ENCODE measurements at regions not wholly inside any gene's neighbourhood (a gene's known extent, or its start where the extent isn't known, plus 50 kb on each side); places are given as distances from the start of the nearest gene placed in this dataset.

DNA sequence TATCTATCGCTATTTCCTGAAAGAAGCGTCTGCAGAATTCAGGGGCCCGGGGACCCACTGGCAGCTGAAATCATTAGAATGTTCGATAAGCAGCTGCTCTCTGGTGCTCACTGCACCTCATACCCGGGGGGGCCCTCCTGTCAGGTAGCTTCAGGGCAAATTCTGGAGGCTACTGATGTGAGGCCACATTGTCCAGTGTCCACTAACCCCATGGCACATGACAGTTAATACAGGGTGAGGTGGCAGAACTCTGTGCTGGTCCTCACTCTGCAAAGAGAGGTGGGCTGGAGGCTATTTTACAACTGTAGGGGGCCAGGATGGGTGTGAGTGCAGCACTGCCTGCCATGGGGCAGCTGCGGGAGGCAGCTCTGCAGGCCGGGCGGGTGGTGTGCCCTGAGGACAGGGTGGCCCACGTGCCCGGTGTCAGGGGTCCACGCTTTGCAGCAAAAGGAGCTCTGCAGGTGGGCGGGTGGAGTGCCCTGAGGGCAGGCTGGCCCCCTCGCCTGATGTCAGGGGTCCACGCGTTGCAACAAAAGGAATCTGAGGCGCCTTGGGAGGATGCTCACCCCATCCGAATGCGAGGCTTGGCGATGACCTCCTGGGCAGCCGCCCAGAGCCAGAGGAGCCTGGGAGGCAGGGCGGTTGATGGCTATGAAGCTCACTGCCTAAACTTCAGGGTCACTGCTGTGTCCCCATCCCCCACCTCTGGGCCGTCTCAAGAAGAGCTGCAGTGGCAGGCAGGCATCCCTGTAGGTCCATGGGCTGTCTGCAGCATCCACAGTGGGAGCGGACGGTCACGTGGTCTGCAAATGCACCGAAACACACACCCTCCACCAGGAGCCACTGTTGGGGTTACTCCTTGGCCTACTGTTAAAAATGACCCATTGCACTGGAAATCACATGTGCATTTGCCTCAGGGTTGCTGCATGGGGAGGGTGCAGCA lies 207.0 kb upstream of the SALL3 start:
- DNase-seq (ENCODE audit: low read depth): no peak

DNA sequence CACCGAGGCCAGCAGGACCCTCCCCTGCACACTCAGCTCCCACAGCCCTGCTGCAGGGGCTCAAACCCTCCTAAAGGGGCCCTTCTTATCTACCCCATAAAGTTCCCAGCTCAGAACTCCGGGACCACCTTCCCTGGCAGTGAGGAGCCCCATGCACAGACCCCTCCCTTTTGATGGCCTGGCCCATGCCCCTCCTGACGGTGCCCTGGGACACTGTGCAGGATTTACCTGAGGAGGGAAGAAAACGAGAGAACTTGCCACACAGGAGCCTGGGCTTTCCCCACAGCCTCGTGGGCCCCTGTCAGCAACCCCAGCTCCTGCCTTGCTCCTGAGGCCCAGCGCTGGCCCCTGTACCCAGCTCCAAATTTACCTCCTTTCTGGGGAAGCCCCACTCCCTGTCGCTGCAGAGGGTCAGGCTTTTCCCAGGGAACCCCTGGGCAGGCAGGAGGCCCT lies 206.3 kb upstream of the SALL3 start:
- no peak for DNase-seq (ENCODE audit: low read depth)

DNA sequence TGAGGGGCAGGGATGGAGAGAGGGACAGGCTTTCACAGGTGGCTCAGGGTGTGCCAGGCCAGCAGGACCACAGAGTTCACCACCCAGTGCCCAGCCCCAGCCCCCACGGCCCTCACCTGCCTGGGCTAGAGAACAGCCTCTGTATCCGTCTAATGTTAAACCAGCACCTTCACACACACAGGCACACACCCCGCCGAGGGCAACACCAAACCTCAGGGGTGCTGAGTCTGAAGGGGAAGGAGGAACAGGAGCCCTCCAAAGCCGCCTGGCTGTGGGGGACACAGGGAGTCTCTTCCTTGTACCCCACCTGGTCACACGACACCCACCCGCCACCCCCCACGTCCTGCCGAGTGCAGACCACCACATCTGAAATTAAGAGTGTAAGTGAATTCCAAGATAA lies 205.8 kb upstream of the SALL3 start:
- DNase-seq (ENCODE audit: low read depth): no peak

DNA sequence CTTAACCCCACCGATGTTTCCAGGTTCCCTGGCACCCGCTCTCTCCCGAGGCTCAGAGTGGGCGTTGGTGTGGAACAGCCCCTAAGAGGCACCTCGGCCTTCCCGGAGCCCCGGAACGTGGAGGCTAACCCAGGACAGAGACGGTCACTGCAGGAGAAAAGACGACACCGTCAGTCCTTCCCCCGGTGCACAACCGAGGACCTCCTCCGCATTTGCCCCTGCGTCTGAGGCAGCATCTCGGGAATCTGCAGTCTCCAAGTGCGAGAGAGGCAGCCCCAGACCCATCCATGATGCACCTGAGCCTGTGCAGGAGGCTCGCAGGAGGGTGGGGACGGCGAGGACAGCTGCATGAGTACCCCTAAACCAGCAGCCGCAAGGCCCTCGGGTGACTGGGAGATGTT lies 204.9 kb upstream of the SALL3 start:
- DNase-seq (ENCODE audit: low read depth): no peak

DNA sequence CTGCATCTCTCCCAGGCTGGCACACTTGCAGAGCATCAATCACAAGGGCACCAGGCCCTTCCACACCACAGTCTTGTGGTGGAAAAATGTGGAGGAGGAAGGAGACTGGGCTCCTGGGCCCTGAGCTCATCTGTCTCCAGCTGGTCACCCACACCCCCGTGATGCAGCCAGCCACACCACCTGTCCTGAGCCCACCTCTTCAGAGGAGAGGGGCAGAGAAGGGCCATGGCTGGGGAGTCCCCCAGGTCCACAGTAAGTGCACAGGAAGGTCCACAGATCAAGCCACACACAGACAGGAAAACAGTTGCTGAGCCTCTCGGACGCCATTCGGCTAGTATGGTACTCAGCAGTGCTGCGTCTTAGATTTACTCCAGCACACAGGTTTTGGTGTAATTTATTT lies 203.5 kb upstream of the SALL3 start:
- DNase-seq (ENCODE audit: low read depth): no peak

DNA sequence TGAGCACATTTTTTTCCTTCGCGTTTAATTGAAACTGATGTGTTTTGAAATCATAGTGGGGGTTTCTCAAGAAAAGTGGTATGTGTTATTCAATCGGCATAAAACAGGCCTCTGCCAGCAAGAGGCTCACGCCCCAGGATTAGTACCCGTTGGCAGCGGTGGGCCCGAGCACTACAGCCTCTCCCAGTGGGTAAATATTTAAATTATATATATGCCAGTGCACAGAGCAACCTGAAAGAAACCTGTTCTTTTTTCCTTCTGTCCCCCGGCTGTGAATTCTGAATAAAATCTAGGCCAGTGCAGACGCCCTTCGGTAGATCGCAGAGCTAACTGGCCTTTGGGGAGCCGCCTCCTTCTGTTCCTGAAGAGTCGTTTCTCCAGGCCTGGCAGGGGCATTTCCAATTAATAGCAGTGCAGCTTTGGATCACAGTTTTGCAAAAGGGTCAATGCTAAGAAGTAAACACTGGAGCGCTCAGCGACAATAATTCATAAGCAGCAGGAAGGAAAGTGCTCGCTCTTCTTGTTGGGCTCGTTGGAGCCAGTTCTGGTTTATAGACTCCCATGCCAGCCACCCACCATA lies 202.8 kb upstream of the SALL3 start:
- DNase-seq (ENCODE audit: low read depth): no peak

DNA sequence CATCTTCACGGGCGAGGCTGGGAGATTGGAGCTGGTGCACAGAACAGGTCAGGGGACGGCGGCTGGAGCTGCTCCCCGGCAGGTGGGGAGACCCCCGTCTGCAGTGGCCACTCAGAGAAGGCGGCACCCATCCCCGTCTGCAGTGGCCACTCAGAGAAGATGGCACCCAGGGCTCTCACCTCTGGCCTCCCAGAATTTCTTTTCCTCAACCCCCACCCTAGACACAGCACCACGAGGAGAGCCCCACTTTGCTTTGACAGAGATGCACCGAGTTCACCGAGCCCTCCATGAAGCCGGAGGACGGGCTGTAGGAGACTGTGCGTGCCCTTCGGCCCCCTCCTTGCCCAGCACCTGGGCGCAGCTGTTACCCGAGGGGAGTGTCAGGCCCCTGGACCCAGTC lies 201.6 kb upstream of the SALL3 start:
- DNase-seq (ENCODE audit: low read depth): no peak

DNA sequence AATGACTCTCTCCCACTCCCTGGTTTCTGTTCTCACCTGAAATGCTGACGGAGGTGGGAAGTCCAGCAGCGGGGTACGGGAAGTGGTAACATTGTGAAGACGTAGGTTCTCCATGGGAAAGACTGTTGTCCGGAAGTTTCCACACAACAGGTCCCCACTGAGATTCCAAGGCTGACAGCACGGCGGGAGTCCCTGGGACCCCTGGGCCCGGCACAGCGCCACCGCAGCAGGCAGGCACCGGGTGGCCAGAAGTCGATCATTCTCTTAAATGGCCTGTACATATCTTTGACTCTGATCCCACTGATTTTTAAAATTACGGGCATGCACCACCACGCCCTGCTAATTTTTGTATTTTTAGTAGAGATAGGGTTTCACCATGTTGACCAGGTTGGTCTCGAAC lies 201.0 kb upstream of the SALL3 start:
- no peak for DNase-seq (ENCODE audit: low read depth)

DNA sequence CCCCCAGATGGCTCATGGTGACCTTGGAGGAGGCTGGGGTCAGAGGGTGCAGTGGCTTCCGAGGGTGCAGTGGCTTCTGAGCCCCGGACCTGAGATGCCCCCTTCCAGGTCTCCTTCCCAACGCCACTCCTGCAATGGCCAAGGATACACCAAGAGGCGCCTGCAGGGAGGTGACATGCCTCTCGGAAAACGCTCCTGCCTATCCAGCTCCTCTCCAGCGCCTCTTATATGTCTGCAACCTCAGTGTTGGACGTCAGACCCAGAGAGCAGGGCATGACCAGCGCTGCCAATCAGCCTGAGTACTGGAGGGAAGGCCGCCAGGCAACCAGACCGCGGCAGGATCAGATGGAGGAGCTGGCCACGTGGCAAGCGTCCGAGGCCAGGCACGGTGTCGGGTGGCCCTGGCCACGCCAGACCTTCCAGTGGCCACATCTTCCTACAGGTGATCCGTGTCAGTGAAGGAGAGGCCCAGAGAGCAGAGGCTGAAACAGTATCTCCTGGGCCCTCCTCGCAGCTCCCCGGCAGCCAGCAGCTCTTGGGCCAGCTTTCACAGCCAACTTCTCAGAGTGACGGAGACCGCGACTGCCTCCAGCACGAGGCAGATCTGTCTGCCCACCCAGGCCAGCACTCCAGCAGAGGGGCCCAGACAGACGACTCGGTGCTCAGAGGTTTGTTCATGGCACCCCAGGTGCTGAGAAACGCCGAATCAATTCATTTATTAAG lies 199.5 kb upstream of the SALL3 start:
- no peak for DNase-seq (ENCODE audit: low read depth)

DNA sequence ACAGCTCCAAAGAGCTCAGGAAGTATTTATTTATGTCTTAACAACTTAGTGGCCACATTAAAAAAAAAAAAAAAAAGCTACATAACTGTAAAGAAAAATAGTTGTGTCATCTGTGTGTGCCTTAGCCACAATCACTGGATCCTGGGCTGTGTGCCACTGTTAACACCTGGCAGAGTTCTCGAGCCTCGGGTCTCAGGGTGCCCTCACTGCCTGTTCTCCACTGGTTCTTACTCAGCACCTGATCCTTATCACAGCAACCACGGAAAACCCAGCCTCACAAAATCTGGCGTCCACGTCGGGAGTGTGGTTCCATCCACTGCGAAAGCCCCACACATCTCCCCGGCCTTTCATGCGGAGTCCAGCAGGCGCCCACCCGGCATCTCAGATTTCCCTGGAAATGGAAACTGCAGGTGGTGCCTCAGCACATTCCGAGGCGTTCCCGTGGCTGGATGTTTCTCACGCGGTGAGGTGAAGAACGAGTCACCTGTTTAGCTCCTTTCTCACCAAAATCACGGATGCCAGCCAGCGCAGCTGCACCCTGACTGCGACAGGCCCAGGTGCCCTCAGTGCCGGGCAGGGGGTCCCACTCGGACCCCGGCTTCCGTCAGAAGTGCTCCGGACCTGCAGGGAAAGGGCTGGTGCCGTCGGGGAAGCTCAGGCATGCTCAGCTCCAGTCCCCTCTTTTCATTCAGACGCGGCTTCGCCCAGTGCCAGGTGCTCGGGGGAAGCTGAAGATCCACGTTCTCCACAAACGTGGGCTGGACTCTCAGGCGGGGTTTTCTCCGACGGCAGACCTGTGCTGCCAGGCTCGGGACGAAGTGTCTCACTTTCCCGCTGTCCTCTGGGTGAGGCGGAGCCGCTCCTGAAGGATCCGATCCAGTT lies 198.7 kb upstream of the SALL3 start:
- DNase-seq (ENCODE audit: low read depth): no peak

DNA sequence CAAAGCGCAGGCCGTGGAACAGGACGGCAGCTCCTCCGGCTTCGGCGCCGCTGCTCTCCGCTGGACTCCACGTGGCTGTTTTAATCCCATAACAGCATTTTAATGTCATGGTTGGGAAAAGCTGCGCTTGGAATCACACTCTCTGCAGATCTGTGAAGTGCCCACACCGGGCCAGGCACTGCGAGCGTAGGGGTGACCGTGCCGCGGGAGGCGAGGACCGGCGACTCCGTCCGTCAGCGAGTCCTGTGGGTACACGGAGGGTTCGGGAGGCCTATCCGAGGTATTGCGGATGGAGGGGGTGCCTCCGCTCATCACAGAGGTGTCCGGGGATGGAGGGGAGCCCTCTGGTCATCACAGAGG lies 198.0 kb upstream of the SALL3 start:
- DNase-seq (ENCODE audit: low read depth): no peak

DNA sequence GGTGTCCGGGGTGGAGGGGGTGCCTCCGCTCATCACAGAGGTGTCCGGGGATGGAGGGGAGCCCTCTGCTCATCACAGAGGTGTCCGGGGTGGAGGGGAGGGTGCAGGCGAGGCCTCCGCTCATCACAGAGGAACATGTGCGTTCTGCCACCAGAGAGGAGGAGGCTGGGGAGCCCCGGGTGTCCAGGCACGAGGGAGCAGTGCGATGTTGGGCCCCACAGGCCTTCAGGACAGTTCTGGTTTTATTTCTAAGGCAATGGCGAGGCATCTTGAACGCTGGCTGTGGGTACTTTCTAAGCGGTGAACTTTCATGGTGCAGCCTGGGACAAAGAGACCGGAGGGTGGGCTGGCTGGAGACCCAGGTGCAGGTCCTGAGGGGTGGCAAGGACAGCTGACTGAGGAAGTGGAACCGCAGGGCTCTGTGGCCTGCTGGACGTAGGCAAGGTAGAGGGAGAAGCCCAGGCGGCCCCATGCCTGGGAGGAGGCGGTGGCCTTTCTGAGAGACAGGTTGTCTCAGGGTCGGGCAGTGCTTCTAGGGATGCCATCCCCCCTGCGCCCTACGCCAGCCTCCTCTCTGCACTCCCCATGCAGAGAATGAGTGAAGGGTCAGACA lies 196.6 kb upstream of the SALL3 start:
- no peak for DNase-seq (ENCODE audit: low read depth)

DNA sequence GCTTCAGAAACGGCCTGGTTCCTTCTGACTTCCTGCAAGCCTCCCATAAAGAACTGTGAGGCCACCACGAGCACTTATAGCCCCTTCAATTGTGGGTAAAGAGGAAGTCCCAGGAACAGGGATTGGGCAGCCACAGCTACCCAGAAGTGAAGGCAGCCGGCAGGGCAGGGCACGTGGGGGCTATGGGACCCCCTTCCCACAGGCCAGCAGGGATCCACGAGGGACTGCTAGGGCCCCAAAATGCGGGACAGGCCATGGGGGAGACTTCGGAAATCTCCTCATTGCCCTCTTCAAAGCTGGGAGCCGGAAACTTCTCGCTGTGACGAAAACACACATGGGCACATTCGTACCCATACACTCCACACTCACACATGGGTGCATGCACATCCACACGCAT lies 196.1 kb upstream of the SALL3 start:
- DNase-seq (ENCODE audit: low read depth): no peak

DNA sequence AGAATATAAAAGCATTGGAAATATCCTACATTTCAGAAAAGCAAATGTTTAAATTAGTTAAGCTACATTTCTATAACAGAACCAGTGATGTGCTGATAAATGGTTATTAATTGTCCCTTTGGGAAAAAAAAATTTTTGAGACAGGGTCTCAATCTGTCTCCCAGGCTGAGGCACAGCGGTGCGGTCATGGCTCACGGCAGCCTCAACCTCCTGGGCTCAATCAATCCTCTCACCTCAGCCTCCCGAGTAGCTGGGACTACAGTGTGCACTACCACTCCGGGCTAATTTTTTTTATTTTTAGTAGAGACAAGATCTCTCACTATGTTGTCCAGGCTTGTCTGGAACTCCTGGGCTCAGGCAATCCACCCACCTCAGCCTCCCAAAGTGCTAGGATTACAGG lies 194.8 kb upstream of the SALL3 start:
- DNase-seq (ENCODE audit: low read depth): no peak

DNA sequence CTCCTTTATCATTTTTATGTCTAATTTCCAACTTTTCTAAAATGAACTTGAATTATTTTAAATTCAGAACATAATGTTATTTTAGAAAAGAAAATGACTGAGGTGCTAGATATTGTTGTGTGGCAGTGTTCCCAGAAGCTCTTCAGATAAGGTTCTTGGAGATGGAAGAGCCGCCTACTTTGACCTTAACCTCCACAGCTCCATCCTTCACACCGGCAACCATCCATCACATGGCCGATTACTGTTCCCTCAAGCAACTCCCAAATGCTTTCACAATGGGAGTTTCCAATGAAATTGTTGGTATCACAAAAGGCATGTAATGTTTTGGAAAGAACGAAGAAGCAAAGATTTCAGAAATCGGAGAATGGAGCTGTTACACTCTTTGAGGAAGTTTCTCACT lies 193.9 kb upstream of the SALL3 start:
- DNase-seq (ENCODE audit: low read depth): no peak

DNA sequence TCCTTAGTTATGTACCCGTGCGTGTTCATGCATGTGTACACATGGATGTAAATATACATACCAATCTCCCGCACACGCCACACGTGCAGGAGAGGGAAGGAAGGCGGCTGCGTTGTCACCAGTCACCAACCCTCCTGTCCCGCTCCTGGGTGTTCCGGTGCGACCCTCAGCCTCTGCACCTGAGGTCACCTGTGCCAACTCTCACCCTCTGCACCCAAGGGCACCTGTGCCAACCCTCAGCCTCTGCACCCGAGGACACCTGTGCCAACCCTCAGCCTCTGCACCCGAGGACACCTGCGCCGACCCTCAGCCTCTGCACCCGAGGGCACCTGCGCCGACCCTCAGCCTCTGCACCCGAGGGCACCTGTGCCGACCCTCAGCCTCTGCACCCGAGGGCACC lies 192.8 kb upstream of the SALL3 start:
- no peak for DNase-seq (ENCODE audit: low read depth)

DNA sequence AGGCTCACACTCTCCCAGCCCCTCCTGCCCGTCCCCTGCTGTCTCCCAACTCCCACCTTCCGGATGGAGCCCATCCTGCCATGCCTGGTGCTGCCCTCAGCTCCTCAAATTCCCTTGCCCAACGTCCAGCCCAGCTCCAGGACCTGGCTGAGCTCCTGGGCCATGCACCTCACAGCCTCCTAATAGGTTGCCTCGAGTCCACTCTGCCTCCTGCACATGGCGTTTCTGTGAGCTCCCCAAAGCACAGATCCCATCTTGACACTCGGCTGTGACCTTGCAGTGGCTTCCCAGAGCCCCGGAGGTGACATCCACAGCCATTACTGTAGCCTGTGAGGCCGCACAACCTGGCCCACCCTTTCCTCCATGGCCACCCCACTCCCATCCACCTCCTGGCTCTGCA lies 191.9 kb upstream of the SALL3 start:
- DNase-seq (ENCODE audit: low read depth): no peak

DNA sequence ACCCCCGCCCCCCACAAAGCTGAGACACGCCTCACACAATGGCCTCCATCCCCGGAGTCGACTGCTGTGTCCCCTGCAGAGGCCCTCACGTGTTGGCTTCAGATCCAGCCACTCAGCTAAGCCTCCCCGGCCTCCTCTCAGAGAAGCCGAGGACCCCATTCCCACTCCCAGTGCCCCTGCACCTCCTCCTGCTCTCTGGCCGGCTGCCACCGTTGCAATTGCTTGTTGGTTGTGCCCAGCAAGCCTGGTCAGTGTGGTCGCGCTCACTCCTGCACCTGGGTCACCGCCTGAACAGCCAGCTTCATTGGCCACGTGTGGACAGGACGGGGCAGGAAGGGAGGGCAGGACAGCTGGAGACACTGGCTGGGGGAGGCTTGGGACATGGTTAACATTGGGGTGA lies 191.5 kb upstream of the SALL3 start:
- DNase-seq (ENCODE audit: low read depth): no peak

DNA sequence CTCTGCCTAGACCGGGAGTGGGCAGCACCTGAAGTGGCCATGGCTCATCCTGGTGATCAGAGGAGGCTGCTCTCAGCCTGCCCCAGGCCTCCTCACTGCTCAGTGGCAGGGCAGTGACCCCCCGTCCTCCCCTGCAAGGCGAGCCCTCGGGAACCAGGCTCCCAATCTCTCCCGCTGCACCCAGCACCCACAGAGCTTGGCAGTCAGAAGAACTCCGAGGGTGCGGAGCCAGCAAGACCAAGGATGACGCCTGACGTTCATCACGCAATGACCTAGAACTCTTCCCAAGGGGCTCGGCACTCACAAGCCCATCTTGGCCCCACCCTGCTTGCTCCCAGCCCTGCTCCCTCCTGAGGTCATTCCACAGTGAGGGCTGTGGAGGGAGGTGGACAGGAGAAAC lies 189.8 kb upstream of the SALL3 start:
- no peak for DNase-seq (ENCODE audit: low read depth)

DNA sequence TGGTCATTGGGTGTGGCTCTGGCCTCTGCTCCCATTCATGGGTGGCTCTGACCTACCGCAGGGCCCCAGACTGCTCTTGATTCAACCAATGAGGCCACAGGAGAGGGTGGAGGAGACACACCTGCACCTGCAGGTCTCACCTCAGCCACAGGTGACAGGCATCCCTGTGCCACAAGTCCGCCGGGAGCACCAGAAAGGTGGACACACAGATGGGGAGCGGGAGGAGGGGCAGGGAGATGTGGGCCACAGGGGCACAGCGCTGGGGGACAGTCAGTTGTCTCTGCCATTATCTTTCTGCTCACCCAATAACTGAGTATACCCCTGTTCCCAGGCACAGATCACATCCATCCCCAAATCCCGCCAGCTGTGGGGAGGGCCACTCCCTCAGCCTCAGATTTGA lies 189.1 kb upstream of the SALL3 start:
- no peak for DNase-seq (ENCODE audit: low read depth)

DNA sequence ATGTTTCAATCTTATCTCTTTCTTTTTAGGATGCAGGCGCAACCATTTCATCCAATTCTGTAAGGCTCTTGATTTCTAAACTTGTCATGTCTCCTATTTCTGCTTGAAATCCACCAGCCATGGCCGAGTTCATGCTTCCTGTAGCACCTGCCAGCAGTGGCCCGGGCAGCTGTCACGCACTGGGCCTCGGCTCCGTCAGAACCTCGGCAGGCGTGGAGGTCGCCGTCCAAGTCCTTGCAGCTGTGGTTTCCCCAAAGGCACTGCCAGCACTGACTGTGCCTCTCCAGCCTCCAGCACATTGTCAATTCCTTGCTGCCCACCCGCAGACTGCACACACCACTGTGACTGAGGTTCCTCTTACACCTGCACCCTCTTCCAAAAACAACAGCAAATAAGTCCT lies 188.7 kb upstream of the SALL3 start:
- no peak for DNase-seq (ENCODE audit: low read depth)

DNA sequence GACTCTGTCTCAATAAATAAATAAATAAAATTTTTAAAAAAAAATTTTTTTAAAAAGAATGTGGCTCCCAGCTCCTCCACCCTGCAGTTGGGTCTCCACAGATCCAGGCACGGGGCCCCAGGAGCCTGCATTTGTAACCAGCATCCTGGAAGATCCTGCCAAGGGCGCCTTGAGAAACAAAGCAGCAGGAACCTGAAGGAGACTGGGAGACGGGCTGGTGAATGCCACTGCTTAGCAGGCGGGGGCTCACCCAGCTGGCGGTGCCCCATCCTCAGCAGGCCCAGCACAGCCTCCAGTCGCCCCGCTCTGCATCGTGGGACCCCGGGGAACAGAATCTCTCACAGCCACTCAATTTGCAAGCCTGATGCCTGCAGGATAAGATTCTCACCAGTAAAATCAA lies 187.5 kb upstream of the SALL3 start:
- DNase-seq (ENCODE audit: low read depth): no peak
